ENCODE measurements at regions not wholly inside any gene's neighbourhood (a gene's known extent, or its start where the extent isn't known, plus 50 kb on each side); places are given as distances from the start of the nearest gene placed in this dataset.

GRCh38 chr2:23322567-23323197, 62.3 kb upstream of the KLHL29 start (continued):
- TF ChIP-seq, protein P1, sequence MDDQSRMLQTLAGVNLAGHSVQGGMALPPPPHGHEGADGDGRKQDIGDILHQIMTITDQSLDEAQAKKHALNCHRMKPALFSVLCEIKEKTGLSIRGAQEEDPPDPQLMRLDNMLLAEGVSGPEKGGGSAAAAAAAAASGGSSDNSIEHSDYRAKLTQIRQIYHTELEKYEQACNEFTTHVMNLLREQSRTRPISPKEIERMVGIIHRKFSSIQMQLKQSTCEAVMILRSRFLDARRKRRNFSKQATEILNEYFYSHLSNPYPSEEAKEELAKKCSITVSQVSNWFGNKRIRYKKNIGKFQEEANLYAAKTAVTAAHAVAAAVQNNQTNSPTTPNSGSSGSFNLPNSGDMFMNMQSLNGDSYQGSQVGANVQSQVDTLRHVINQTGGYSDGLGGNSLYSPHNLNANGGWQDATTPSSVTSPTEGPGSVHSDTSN (IDR thresholded peaks at IDR 0.05), result no peak
- TF ChIP-seq TFCP2L1 (CRISPR knock-in tag; IDR thresholded peaks at IDR 0.05) (no peak), EHMT2 (IDR thresholded peaks at IDR 0.05; ENCODE audit: low read depth) (no peak), KDM1A (IDR thresholded peaks at IDR 0.05; ENCODE audit: low read depth) (no peak), HEYL (CRISPR knock-in tag; IDR thresholded peaks at IDR 0.05) (no peak)
- TF ChIP-seq, protein P2, sequence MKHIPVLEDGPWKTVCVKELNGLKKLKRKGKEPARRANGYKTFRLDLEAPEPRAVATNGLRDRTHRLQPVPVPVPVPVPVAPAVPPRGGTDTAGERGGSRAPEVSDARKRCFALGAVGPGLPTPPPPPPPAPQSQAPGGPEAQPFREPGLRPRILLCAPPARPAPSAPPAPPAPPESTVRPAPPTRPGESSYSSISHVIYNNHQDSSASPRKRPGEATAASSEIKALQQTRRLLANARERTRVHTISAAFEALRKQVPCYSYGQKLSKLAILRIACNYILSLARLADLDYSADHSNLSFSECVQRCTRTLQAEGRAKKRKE (CRISPR knock-in tag; IDR thresholded peaks at IDR 0.05; ENCODE audit: low read depth), result no peak

DNA sequence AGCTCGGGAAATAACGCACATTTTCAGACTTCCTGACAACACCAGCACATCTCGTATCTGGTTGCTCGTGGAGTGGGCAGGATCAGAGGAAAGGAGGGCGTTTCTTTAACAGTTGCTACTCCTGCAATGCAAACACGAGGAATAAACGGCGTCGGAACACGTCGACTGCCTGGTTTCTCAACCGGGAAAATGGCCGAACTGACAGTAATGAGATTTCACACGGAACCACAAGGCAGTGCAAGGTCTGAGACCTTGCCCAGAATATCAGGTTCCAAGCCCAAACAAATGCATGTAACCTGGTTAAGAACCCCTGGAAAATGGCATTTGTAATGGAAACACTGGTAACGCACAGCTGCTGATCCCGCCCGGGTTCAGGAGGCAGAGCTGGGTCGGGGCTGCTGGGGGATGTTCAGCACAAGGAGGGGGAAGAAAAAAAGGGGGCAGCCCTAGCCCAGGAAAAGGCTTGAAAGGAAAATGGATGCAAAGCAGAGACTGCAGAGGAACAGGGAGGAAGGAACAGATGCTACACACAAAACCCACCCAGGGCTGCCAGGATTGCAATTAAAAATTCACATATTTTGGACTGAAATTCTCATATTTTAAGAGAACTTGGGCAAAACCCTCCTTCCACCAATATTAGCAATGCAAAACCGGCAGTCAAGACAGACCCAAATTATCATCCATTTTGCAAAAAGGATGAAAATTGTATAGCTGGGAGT, 61.6 kb upstream of the KLHL29 start:
- Histone ChIP-seq H3K4me1 (no peaks in the 10 kb centered on the region), H3K9me3 (no peaks in the 10 kb centered on the region), H3K27ac (no peak overlapping the region), H3K4me3 (no peak overlapping the region), H3K4me2 (no peak overlapping the region)
- POLR2A ChIA-PET, result no interaction called here
- ATAC-seq (no peak), DNase-seq (ENCODE audit: low read depth in 1 of 2, low spot score in 1 of 2) (no peak), FAIRE-seq (no peak)
- CTCF ChIA-PET, result no interaction called here
- WGBS (ENCODE audit: missing lambda C conversion rate), result 28% methylated on average over 19 of the region's 19 CpGs
- TF ChIP-seq GATA3 (IDR thresholded peaks at IDR 0.05; ENCODE audit: borderline replicate concordance), result no peak
- TF ChIP-seq, protein P1 (IDR thresholded peaks at IDR 0.05), result no peak
- TF ChIP-seq, protein P3, sequence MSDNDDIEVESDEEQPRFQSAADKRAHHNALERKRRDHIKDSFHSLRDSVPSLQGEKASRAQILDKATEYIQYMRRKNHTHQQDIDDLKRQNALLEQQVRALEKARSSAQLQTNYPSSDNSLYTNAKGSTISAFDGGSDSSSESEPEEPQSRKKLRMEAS (IDR thresholded peaks at IDR 0.05), result no peak
- no peak for TF ChIP-seq USF2 (IDR thresholded peaks at IDR 0.05)
- no peak for TF ChIP-seq EHF (CRISPR knock-in tag; IDR thresholded peaks at IDR 0.05)
- no peak for TF ChIP-seq ELK1 (IDR thresholded peaks at IDR 0.05; ENCODE audit: low read depth, low read length)
- TF ChIP-seq TP53 (CRISPR knock-in tag; IDR thresholded peaks at IDR 0.05), result no peak
- TF ChIP-seq KDM1A (IDR thresholded peaks at IDR 0.05; ENCODE audit: low read depth), result no peak
- no peak for TF ChIP-seq KDM5A (IDR thresholded peaks at IDR 0.05)
- no peak for TF ChIP-seq EHMT2 (IDR thresholded peaks at IDR 0.05; ENCODE audit: low read depth)
- no peak for TF ChIP-seq HEYL (CRISPR knock-in tag; IDR thresholded peaks at IDR 0.05)
- no peak for TF ChIP-seq MAZ (IDR thresholded peaks at IDR 0.05; ENCODE audit: borderline replicate concordance, low read depth, low read length)
- TF ChIP-seq REST (IDR thresholded peaks at IDR 0.05), result no peak
- TF ChIP-seq PHF8 (IDR thresholded peaks at IDR 0.05; ENCODE audit: borderline replicate concordance, low read depth), result no peak
- no peak for TF ChIP-seq CEBPB (IDR thresholded peaks at IDR 0.05)
- no peak for TF ChIP-seq BHLHE40 (IDR thresholded peaks at IDR 0.05; ENCODE audit: low read depth, low read length)
- no peak for TF ChIP-seq TFCP2L1 (CRISPR knock-in tag; IDR thresholded peaks at IDR 0.05)
- no peak for TF ChIP-seq HOXA7 (CRISPR knock-in tag; IDR thresholded peaks at IDR 0.05)
